SK-N-MC (cell line): ENCODE measurements at regions not wholly inside any gene's neighbourhood (a gene's known extent, or its start where the extent isn't known, plus 50 kb on each side); places are given as distances from the start of the nearest gene placed in this dataset.

Experiments used
- EZH2 ChIP-seq: fragments of 200-600 bp; sonication (generic); IDR thresholded peaks from one replicate; pipeline ENCODE4 v1.6.1; 2017; ENCODE audit warnings: antibody characterized with exemption
- FOXP2 ChIP-seq: optimal IDR thresholded peaks from 2 replicates; pipeline ENCODE3; 2011; ENCODE audit warnings: mild to moderate bottlenecking, moderate library complexity; ENCODE audit not compliant: insufficient read depth; ENCODE audit errors: extremely low read length, control extremely low read depth
- POLR2AphosphoS5 ChIP-seq: IDR thresholded peaks from 2 replicates; pipeline ENCODE4 v1.6.1; 2012; ENCODE audit warnings: mild to moderate bottlenecking, low read depth, low read length, borderline replicate concordance

DNA sequence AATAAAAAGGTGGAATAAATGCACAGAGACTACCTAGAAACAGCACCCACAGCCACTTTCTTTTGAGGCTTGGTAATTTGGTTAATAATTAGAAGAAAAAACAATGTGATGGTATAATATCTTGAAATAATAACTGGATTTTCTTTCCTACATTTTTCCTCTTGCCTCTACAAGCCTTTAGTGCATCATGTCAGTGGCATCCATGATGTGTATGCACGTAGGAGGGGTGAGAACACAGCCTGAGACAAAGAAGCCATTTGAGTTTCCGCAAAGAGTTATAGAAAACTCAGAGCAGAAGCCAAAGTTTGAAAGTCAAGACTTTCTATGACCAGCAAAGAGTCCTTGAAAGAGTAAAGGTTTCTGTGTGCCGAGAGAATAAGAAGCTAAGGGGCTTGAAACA lies 461.3 kb downstream of the BCOR start:
- no peak for TF ChIP-seq POLR2AphosphoS5
- no peak for TF ChIP-seq EZH2
- TF ChIP-seq FOXP2 = no peak
